HEK293T (cell line): ENCODE measurements at regions not wholly inside any gene's neighbourhood (a gene's known extent, or its start where the extent isn't known, plus 50 kb on each side); places are given as distances from the start of the nearest gene placed in this dataset.

Experiments used
- CTCF ChIA-PET: fragments of 350-600 bp; formaldehyde crosslinking; extraction: SDS; loops from one replicate; lab custom pipeline; 2021; ENCODE audit warnings: antibody characterized with exemption, inconsistent platforms; lab: Yijun Ruan, JAX
- POLR2A ChIA-PET: fragments of 350-600 bp; formaldehyde crosslinking; extraction: SDS; loops from one replicate; lab custom pipeline; 2020; ENCODE audit warnings: antibody characterized with exemption, inconsistent platforms; lab: Yijun Ruan, JAX
- DNase-seq: peaks from one replicate; pipeline ENCODE4 v3.0.0; 2012; ENCODE audit warnings: mixed read lengths; ENCODE audit errors: extremely low spot score
- ARNT ChIP-seq: fragments of 450-650 bp; IDR thresholded peaks from 2 replicates; pipeline ENCODE4 v1.6.1; 2017; ENCODE audit warnings: mild to moderate bottlenecking
- BHLHE40 ChIP-seq: fragments of 450-650 bp; IDR thresholded peaks from 2 replicates; pipeline ENCODE4 v1.6.1; 2016; ENCODE audit warnings: mild to moderate bottlenecking, moderate library complexity, borderline replicate concordance
- CTBP1 ChIP-seq: fragments of 450-650 bp; IDR thresholded peaks from 2 replicates; pipeline ENCODE4 v1.6.1; 2016; ENCODE audit warnings: borderline replicate concordance
- ELF4 ChIP-seq: fragments of 450-650 bp; IDR thresholded peaks from 2 replicates; pipeline ENCODE4 v1.6.1; 2017; ENCODE audit warnings: antibody characterized with exemption
- FOXA1 ChIP-seq: fragments of 450-650 bp; IDR thresholded peaks from 2 replicates; pipeline ENCODE4 v1.6.1; 2016; ENCODE audit warnings: mild to moderate bottlenecking
- FOXK2 ChIP-seq: fragments of 450-650 bp; IDR thresholded peaks from 2 replicates; pipeline ENCODE4 v1.6.1; 2016; ENCODE audit warnings: mild to moderate bottlenecking
- FOXM1 ChIP-seq: fragments of 450-650 bp; IDR thresholded peaks from 2 replicates; pipeline ENCODE4 v1.6.1; 2017; ENCODE audit warnings: mild to moderate bottlenecking, borderline replicate concordance
- HDGF ChIP-seq: fragments of 450-650 bp; IDR thresholded peaks from 2 replicates; pipeline ENCODE4 v1.6.1; 2017; ENCODE audit warnings: antibody characterized with exemption, borderline replicate concordance
- L3MBTL2 ChIP-seq: fragments of 450-650 bp; conservative IDR thresholded peaks from 2 replicates; pipeline ENCODE4 v1.6.1; 2016; ENCODE audit warnings: mild to moderate bottlenecking
- LEF1 ChIP-seq: fragments of 450-650 bp; IDR thresholded peaks from 2 replicates; pipeline ENCODE4 v1.6.1; 2017; ENCODE audit warnings: mild to moderate bottlenecking, borderline replicate concordance
- NFRKB ChIP-seq: fragments of 450-650 bp; IDR thresholded peaks from 2 replicates; pipeline ENCODE4 v1.6.1; 2016; ENCODE audit warnings: mild to moderate bottlenecking, moderate library complexity
- PKNOX1 ChIP-seq: fragments of 450-650 bp; IDR thresholded peaks from 2 replicates; pipeline ENCODE4 v1.6.1; 2016
- SP1 ChIP-seq: fragments of 450-650 bp; IDR thresholded peaks from 2 replicates; pipeline ENCODE4 v1.6.1; 2017
- SUZ12 ChIP-seq: fragments of 450-650 bp; IDR thresholded peaks from 2 replicates; pipeline ENCODE4 v1.6.1; 2016; ENCODE audit warnings: mild to moderate bottlenecking
- TARDBP ChIP-seq: fragments of 450-650 bp; IDR thresholded peaks from 2 replicates; pipeline ENCODE4 v1.6.1; 2016
- ZNF384 ChIP-seq: fragments of 450-650 bp; IDR thresholded peaks from 2 replicates; pipeline ENCODE4 v1.6.1; 2016

- ChIA-PET CTCF (no interaction called here), POLR2A (no interaction called here)
- DNase-seq, result no peak
- TF ChIP-seq BHLHE40, result no peak
- TF ChIP-seq SUZ12, result no peak
- no peak for TF ChIP-seq ARNT
- no peak for TF ChIP-seq LEF1
- no peak for TF ChIP-seq FOXM1
- TF ChIP-seq NFRKB, result no peak
- TF ChIP-seq HDGF, result no peak
- TF ChIP-seq TARDBP, result no peak
- no peak for TF ChIP-seq FOXA1
- TF ChIP-seq ZNF384, result no peak
- no peak for TF ChIP-seq SP1
- TF ChIP-seq CTBP1, result no peak
- TF ChIP-seq FOXK2, result no peak
- TF ChIP-seq L3MBTL2, result no peak
- no peak for TF ChIP-seq ELF4
- no peak for TF ChIP-seq PKNOX1
Measured at GRCh38 chrX:9362363-9362928, 102.4 kb upstream of the TBL1X start.

DNA sequence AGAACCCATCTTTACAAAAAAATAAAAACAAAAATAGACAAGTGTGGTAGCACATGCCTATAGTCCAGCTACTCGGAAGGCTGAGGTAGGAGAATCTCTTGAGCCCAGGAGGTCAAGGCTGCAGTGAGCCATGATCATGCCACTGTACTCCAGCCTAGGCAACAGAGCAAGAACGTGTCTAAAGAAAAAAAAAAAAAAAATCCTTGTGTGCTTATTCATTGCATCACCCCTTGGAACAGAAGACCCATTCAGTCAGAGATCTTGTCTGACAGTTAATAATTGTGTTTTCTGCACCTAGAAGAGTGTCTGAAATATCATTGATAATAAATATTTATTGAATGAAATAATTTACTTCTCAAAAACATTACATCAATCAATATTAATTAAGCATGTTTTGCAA, 97.4 kb upstream of the TBL1X start:
- CTCF ChIA-PET, result interaction anchor here (1.5 kb wide), 1 partner anchor 10 kb away, joined by 5 read pairs; no protein-coding TSS in a partner anchor
- POLR2A ChIA-PET, result no interaction called here
- no peak for DNase-seq
- TF ChIP-seq SP1 (no peak), LEF1 (no peak), TARDBP (no peak), FOXM1 (no peak), ZNF384 (no peak), PKNOX1 (no peak), FOXA1 (no peak)

DNA sequence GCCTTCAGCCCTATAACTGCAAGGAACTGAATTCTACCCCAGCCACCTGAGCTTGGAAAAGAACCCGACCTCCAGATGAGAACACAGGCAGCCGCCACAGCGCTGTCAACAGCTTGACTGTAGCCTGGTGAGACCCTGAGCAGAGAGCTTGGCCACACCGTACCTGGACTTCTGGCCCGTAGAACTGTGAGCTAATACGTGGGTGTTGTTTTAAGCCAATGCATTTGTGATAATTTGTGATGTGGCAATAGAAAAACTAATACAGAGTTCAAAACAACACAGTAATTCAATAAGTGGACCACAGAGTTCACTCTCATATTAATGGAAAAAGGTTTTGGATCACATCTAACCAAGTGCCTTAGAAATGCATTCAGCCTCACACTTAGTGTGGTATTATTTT, 96.6 kb upstream of the TBL1X start:
- TF ChIP-seq L3MBTL2, result no peak
- TF ChIP-seq FOXA1, result no peak
- no peak for TF ChIP-seq SP1
- TF ChIP-seq BHLHE40, result no peak
- no peak for TF ChIP-seq LEF1
- no peak for TF ChIP-seq ARNT
- no peak for TF ChIP-seq TARDBP
- DNase-seq, result no peak
- CTCF ChIA-PET, result interaction anchor here (1.5 kb wide), 1 partner anchor 10 kb away, joined by 5 read pairs; no protein-coding TSS in a partner anchor
- POLR2A ChIA-PET, result no interaction called here

DNA sequence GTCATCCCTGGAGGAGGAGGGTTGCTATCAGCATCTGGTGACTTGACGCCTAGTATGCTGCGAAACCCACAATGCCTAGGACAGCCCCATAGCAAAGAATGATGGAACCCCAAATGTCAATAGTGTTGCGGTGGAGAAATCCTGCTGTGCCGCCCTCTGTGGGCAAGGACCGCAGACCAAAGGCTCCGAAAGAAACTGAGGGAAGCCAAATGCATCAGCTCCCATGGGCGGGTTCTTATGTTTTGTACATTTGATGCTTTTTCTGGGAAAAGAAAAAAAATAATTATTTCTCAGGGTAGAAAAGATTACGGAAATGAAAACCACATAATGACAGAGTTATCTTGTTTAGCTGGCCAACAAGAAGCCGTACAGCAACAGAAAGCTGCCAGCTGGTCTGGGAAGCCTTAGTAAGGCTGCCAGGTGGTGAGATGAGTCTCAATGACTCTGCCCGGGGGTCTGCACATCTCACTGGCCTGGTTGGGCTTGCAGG, 95.0 kb upstream of the TBL1X start:
- TF ChIP-seq CTBP1 (no peak), FOXK2 (no peak), SP1 (no peak), FOXA1 (no peak), PKNOX1 (no peak), TARDBP (no peak), ZNF384 (no peak), LEF1 (no peak), FOXM1 (no peak), L3MBTL2 (no peak), NFRKB (no peak), ARNT (no peak), ELF4 (no peak), HDGF (no peak), SUZ12 (no peak), BHLHE40 (no peak)
- no peak for DNase-seq
- POLR2A ChIA-PET, result no interaction called here
- CTCF ChIA-PET, result no interaction called here

- ChIA-PET POLR2A (no interaction called here), CTCF (no interaction called here)
- TF ChIP-seq ZNF384 (no peak), ARNT (no peak)
- DNase-seq, result no peak
Measured at GRCh38 chrX:9370893-9371292, 94.0 kb upstream of the TBL1X start.

DNA sequence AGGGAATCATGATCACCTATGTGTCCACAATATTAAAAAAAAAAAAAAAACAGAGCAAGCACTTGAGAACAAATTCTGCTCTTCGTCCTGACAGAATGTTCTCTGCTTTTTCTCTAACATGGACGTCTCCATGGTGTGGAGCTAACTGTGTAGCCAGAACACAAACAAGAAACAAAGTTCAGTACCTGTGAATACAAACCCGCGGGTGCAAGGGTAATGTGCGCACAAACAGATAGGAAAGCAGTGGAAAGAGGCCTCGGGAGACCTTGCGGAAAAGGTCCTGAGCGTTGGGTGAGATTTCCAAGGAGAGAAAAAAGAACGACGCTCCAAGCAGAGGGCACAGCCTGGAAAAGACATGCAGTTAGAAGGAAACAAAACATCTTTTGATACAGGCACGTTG, 92.0 kb upstream of the TBL1X start:
- no peak for TF ChIP-seq L3MBTL2
- TF ChIP-seq ELF4, result no peak
- TF ChIP-seq TARDBP, result no peak
- TF ChIP-seq NFRKB, result no peak
- no peak for TF ChIP-seq BHLHE40
- TF ChIP-seq LEF1, result no peak
- no peak for TF ChIP-seq SUZ12
- TF ChIP-seq PKNOX1, result no peak
- TF ChIP-seq FOXA1, result no peak
- no peak for TF ChIP-seq ARNT
- no peak for TF ChIP-seq ZNF384
- ChIA-PET POLR2A (no interaction called here), CTCF (no interaction called here)
- no peak for DNase-seq
